ENCODE measurements at regions not wholly inside any gene's neighbourhood (a gene's known extent, or its start where the extent isn't known, plus 50 kb on each side); places are given as distances from the start of the nearest gene placed in this dataset.

DNA sequence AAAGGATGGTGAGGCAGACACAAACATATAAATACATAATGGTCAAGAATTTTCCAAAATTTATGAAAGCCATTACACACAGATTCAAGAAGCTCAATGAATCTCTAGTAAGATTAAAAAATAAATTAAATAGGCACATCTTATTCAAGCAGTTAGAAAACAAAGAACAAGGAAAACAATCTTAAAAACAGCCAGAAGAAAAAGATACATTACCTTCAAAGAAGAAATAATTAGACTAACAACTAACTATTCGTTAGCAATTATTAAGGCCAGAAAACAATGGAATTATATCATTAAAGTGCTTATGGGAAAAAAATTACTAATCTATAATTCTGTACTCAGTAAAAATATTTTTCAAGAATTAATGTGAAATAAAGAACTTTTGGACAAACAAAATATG, 593.1 kb downstream of the EBF1 start:
- no peak overlapping the region for H3K4me3 ChIP-seq
- intact Hi-C loops (cut with DNase I; ENCODE audit: low total_unique reads): no loop called here
- 81 to 98% (median 95%) methylated on average over 1 of the region's 1 CpG for WGBS, 5 donors
- H3K9me3 ChIP-seq: peaks cover 0 to 21% (median 7%) of the 10 kb centered on the region in 4 donors
- H3K27ac ChIP-seq: no peak overlapping the region
- H3K36me3 ChIP-seq: no peaks in the 10 kb centered on the region
- no peaks in the 10 kb centered on the region for H3K27me3 ChIP-seq
- H3K4me1 ChIP-seq: no peaks in the 10 kb centered on the region
- TF ChIP-seq POLR2A (IDR thresholded peaks at IDR 0.05) (no peak), EP300 (IDR thresholded peaks at IDR 0.05) (no peak), POLR2AphosphoS5 (IDR thresholded peaks at IDR 0.05) (no peak)
- TF ChIP-seq, protein P1, sequence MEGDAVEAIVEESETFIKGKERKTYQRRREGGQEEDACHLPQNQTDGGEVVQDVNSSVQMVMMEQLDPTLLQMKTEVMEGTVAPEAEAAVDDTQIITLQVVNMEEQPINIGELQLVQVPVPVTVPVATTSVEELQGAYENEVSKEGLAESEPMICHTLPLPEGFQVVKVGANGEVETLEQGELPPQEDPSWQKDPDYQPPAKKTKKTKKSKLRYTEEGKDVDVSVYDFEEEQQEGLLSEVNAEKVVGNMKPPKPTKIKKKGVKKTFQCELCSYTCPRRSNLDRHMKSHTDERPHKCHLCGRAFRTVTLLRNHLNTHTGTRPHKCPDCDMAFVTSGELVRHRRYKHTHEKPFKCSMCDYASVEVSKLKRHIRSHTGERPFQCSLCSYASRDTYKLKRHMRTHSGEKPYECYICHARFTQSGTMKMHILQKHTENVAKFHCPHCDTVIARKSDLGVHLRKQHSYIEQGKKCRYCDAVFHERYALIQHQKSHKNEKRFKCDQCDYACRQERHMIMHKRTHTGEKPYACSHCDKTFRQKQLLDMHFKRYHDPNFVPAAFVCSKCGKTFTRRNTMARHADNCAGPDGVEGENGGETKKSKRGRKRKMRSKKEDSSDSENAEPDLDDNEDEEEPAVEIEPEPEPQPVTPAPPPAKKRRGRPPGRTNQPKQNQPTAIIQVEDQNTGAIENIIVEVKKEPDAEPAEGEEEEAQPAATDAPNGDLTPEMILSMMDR (IDR thresholded peaks at IDR 0.05): no peak
- DNase-seq: no peak

DNA sequence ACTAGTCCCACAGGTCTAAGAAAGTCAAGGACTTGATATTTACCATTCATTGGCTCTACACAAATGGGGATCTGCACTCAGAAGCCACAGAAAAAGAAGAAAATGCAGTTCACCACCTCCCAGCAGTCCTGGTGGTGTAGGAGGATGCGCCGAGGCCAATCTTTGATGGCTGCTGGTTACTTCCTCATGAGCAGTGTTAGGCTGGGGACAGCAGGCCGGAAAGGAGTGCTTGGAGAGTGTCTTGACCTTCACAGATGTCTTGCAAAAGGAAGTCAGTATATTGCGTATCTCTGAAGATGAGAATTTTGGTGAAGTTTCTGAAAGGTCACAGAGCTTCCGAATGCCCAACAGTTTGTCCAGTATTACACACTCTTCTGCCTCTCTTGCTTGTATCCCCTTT, 597.0 kb downstream of the EBF1 start:
- Histone ChIP-seq H3K27ac (no peak overlapping the region), H3K27me3 (no peaks in the 10 kb centered on the region), H3K4me1 (no peaks in the 10 kb centered on the region), H3K4me3 (no peak overlapping the region), H3K36me3 (no peaks in the 10 kb centered on the region), H3K9me3 (peaks cover 0 to 21% (median 7%) of the 10 kb centered on the region in 4 donors)
- intact Hi-C loops (cut with DNase I; ENCODE audit: low total_unique reads): no loop called here
- DNase-seq: no peak
- WGBS, 5 donors: 71 to 80% (median 76%) methylated on average over 5 of the region's 5 CpGs
- TF ChIP-seq EP300 (IDR thresholded peaks at IDR 0.05): no peak
- TF ChIP-seq POLR2A (IDR thresholded peaks at IDR 0.05): no peak
- no peak for TF ChIP-seq POLR2AphosphoS5 (IDR thresholded peaks at IDR 0.05)
- TF ChIP-seq, protein P1 (IDR thresholded peaks at IDR 0.05): no peak

DNA sequence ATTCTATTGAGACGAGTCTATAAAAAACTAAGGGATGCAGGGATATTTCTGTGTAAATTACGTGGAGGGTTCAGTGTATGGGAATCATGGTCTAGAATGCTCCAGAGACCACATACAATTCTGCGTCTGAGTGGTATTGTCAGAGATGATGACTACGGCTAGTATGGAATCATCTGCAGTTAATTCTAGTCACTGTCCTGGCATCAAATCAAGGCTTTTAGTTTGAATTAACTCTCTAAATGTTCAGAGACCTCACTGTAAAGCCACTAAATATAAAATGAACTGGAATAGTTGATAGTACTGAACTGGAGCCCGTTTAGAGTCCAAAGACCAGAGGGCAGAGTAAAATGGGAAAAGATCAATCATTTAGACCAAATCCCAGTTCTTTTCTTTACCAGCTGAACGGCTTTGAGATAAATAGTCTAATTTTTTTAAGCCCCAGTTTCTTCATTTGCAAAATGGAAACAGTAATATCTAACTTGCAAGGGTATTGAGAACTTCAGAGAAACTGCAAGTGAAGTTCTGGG, 599.8 kb downstream of the EBF1 start:
- no peaks in the 10 kb centered on the region for H3K4me1 ChIP-seq
- H3K27ac ChIP-seq: no peak overlapping the region
- no peak for DNase-seq
- 61 to 74% (median 69%) methylated on average over 6 of the region's 6 CpGs for WGBS, 5 donors
- H3K36me3 ChIP-seq: no peaks in the 10 kb centered on the region
- no peak overlapping the region for H3K4me3 ChIP-seq
- TF ChIP-seq POLR2A (IDR thresholded peaks at IDR 0.05) (no peak), EP300 (IDR thresholded peaks at IDR 0.05) (no peak), POLR2AphosphoS5 (IDR thresholded peaks at IDR 0.05) (no peak)
- TF ChIP-seq, protein P1 (IDR thresholded peaks at IDR 0.05): no peak
- no peaks in the 10 kb centered on the region for H3K27me3 ChIP-seq
- peaks cover 0 to 4% (median 0%) of the 10 kb centered on the region in 4 donors for H3K9me3 ChIP-seq
- intact Hi-C loops (cut with DNase I; ENCODE audit: low total_unique reads): no loop called here

DNA sequence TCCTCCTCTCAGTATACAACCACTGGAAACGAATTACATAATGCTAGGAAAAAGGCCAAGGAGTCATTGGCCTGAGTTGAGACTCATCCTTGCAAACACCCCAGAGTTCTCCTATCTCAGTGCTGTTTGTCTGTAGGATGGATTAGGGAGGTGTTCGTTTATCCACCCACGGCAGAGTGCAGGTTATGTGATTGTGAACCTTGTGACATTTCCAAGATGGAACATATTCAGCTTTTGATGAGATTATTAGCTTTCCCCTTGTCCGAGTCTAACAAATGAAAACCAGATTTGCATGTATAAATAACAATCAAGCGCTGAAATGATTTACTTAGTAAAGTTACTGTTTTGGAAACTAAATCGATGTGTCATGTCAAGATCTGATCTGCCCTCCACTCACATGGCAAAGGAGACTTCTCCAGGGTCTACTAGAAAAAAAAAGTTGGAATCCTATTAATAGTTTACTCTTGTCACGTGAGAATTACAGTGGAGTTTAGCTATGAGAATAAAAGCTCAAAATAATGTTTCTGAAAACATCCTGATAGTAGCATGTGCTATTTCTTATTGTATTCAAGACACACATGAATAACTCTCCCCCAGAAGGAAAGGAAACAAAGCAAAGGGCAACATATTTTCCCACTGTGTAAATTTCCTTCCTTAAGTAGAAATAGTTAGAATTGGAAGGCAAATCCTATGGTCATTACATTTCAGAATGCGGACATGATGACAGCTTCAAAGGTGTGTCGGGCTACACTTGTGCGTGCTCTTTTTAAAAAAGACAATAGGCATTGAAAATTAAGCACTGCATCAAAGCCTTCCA, 600.4 kb downstream of the EBF1 start:
- intact Hi-C loops (cut with DNase I; ENCODE audit: low total_unique reads): no loop called here
- 62 to 72% (median 70%) methylated on average over 10 of the region's 10 CpGs for WGBS, 5 donors

More for the DNA sequence above, 600.4 kb downstream of the EBF1 start:
- Histone ChIP-seq H3K27me3 (no peaks in the 10 kb centered on the region), H3K9me3 (peaks cover 0 to under 1% (median 0%) of the 10 kb centered on the region in 4 donors), H3K36me3 (no peaks in the 10 kb centered on the region), H3K4me3 (no peak overlapping the region), H3K4me1 (no peaks in the 10 kb centered on the region), H3K27ac (no peak overlapping the region)
- peak in 1 of 2 donors; percentile 83 for DNase-seq
- TF ChIP-seq EP300 (IDR thresholded peaks at IDR 0.05): no peak
- TF ChIP-seq POLR2A (IDR thresholded peaks at IDR 0.05): no peak
- TF ChIP-seq, protein P1 (IDR thresholded peaks at IDR 0.05): no peak
- no peak for TF ChIP-seq POLR2AphosphoS5 (IDR thresholded peaks at IDR 0.05)
